Right lobe of liver (tissue), 6 donors: ENCODE measurements at regions not wholly inside any gene's neighbourhood (a gene's known extent, or its start where the extent isn't known, plus 50 kb on each side); places are given as distances from the start of the nearest gene placed in this dataset.

Experiments
- ATAC-seq, 4 donors: fragments of 200-7000 bp; cut with Tn5 transposase; one replicate each; pipeline ENCODE4 v1.9.1; 2020; ENCODE audit warnings: mild to moderate bottlenecking in 4 of 4, moderate library complexity in 4 of 4
- DNase-seq, 3 donors: peaks; one replicate each; pipeline ENCODE4 v3.0.0-alpha.2; 2020
- H3K27ac ChIP-seq, 3 donors: fragments of 200-600 bp; one replicate each; pipeline ENCODE4 v1.8.0; 2022
- H3K27me3 ChIP-seq, 2 donors: fragments of 200-600 bp; one replicate each; pipeline ENCODE4 v1.8.0; 2022
- H3K36me3 ChIP-seq, 4 donors: fragments of 200-600 bp; sonication (generic) in 1 of 4; one replicate each; pipeline versions ENCODE4 v1.5.1 to v1.8.0; 2017 to 2022; ENCODE audit warnings: control low read depth in 1 of 4
- H3K4me1 ChIP-seq, 4 donors: fragments of 200-600 bp; sonication (generic) in 1 of 4; one replicate each; pipeline versions ENCODE4 v1.5.1 to v1.8.0; 2017 to 2022; ENCODE audit warnings: control low read depth in 1 of 4
- H3K4me3 ChIP-seq, 3 donors: fragments of 200-600 bp; one replicate each; pipeline ENCODE4 v1.8.0; 2022
- H3K9me3 ChIP-seq, 4 donors: fragments of 200-600 bp; sonication (generic) in 1 of 4; one replicate each; pipeline versions ENCODE4 v1.5.1 to v1.8.0; 2017 to 2022; ENCODE audit warnings: control low read depth in 1 of 4
- CTCF ChIP-seq, 4 donors: fragments of 200-600 bp in 3 of 4; fragments of 450-650 bp in 1 of 4; IDR thresholded peaks; one replicate each; pipeline versions ENCODE4 v1.5.1 to v1.8.0; 2016 to 2022; ENCODE audit warnings: antibody characterized with exemption in 4 of 4, mild to moderate bottlenecking in 2 of 4
- POLR2A ChIP-seq: fragments of 450-650 bp; IDR thresholded peaks from one replicate; pipeline ENCODE4 v1.6.1; 2017; ENCODE audit warnings: antibody characterized with exemption, mild to moderate bottlenecking
- WGBS: methylation state at CpG from one replicate; pipeline ENCODE4 v1.1.6; 2018; ENCODE audit warnings: low coverage, low lambda C conversion rate; ENCODE audit not compliant: insufficient coverage; ENCODE audit errors: missing lambda C conversion rate; 5-methylcytosine and 5-hydroxymethylcytosine counted together
- intact Hi-C, 2 donors: fragments of 100-400 bp; cut with DNase I; formaldehyde crosslinking; loops; one replicate each; pipeline versions ENCODE4 v1.11.2 to v1.14.1; 2022
- donor health status: DM: no; HTN: yes; CAD: no.
- donor health status: DM: no; HTN: no; CAD: no.
- donor health status: DM: no; HTN: no; CAD: no.
- donor health status: DM: no; HTN: yes; CAD: no.
- donor health status: DM: no; HTN: yes; CAD: no.

- intact Hi-C loops: no loop called here
- Histone ChIP-seq H3K36me3 (no peaks in the 10 kb centered on the region), H3K4me1 (no peaks in the 10 kb centered on the region), H3K27me3 (no peaks in the 10 kb centered on the region), H3K27ac (no peak overlapping the region), H3K9me3 (no peaks in the 10 kb centered on the region), H3K4me3 (no peak overlapping the region)
- WGBS: 54% methylated on average over 1 of the region's 1 CpG
- ATAC-seq (no peak), DNase-seq (no peak)
- no peak for TF ChIP-seq POLR2A
These were observed 1031.5 kb upstream of the CNTNAP5 start for GRCh38 chr2:122993592-122993991.

DNA sequence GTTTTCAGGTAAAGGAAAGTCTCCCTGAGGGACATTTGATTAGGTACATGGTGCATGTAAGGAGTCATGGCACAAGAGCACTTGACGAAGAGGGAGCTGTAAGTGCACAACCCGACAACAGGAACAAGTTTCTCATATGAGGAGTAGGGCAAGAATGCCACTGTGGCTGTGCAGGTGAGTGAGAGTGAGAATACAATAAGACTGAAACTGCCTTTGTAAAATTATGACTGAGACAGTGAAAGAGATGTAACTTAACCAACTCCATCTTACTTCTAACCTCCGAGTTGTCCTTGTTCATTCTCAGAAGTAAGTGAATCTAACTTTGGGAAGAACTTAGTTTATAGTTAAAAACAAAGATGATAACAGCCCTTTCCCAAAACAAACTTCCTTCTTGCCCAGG, 1025.8 kb upstream of the CNTNAP5 start:
- no peak for DNase-seq
- Histone ChIP-seq H3K36me3 (no peaks in the 10 kb centered on the region), H3K9me3 (no peaks in the 10 kb centered on the region), H3K4me1 (no peaks in the 10 kb centered on the region), H3K4me3 (no peak overlapping the region), H3K27ac (no peak overlapping the region), H3K27me3 (no peaks in the 10 kb centered on the region)
- TF ChIP-seq POLR2A (no peak), CTCF (IDR thresholded peaks at IDR 0.05) (no peak)
- intact Hi-C loops: no loop called here
- 60% methylated on average over 3 of the region's 3 CpGs for WGBS
- ATAC-seq: no peak

GRCh38 chr2:122999821-123000220, 1025.3 kb upstream of the CNTNAP5 start:
- ATAC-seq (no peak), DNase-seq (no peak)
- no peak for TF ChIP-seq POLR2A
- no peak for TF ChIP-seq CTCF (IDR thresholded peaks at IDR 0.05)
- Histone ChIP-seq H3K9me3 (no peaks in the 10 kb centered on the region), H3K4me3 (no peak overlapping the region), H3K4me1 (no peaks in the 10 kb centered on the region), H3K27me3 (no peaks in the 10 kb centered on the region), H3K36me3 (no peaks in the 10 kb centered on the region), H3K27ac (no peak overlapping the region)
- intact Hi-C loops: no loop called here
- 64% methylated on average over 9 of the region's 9 CpGs for WGBS

DNA sequence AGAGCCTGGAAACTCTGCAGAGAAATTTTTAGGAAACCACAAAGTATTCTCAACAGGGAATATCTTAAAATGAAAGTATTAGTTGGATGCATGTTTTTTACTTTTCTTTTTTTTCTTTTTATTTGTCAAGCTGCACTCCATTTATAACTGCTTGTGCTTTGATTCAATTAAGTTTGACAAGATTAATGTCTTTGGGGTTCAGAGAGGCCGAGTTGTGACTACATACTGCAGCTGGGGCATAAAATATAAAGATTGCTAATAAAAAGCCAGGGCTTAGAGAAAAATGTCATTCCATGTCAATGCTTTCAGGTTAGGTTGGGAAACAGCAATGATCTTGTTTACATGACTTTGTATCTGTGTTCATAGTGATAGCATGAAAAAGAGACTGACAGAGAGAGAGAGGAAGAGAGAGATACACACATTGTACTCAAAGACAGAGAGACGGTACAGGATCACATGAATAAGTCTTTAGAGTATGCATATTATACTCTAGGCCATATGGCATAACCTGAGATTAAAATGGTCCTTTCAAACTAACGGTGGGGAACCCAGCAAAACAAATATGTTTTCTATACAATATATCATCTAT, 1022.3 kb upstream of the CNTNAP5 start:
- WGBS: 46% methylated on average over 3 of the region's 3 CpGs
- Histone ChIP-seq H3K9me3 (no peaks in the 10 kb centered on the region), H3K4me1 (no peaks in the 10 kb centered on the region), H3K4me3 (no peak overlapping the region), H3K27me3 (no peaks in the 10 kb centered on the region), H3K36me3 (no peaks in the 10 kb centered on the region), H3K27ac (no peak overlapping the region)
- ATAC-seq (no peak), DNase-seq (no peak)
- intact Hi-C loops: no loop called here
- TF ChIP-seq CTCF (IDR thresholded peaks at IDR 0.05): no peak
- no peak for TF ChIP-seq POLR2A

DNA sequence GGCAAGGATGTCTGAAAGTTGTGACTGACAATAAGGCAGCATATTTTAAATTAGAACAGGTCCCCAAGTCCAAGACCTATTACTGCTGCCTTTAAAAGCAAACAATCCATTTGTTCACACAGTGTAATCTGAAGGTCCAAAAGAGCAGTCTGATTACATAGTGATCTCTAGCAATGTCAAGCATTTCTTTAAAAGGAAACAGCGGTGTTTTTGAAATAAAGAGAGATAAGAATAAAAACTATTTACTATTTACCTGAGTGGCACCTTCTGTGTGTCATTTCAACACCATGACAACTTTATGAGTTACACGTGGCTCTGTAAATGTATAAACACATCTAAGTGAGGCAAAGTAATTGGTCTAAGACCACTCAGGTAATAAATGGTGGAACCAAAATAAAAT, 1009.9 kb upstream of the CNTNAP5 start:
- no peak overlapping the region for H3K27ac ChIP-seq
- H3K4me1 ChIP-seq: peaks cover 0 to 5% (median 0%) of the 10 kb centered on the region in 4 donors

More for the DNA sequence above, 1009.9 kb upstream of the CNTNAP5 start:
- Histone ChIP-seq H3K36me3 (no peaks in the 10 kb centered on the region), H3K4me3 (no peak overlapping the region), H3K27me3 (no peaks in the 10 kb centered on the region), H3K9me3 (no peaks in the 10 kb centered on the region)
- no peak for DNase-seq
- WGBS: 7% methylated on average over 2 of the region's 2 CpGs
- intact Hi-C loops: no loop called here
- peak; percentile 38 to 82 (median 74) for ATAC-seq
- TF ChIP-seq POLR2A (no peak), CTCF (IDR thresholded peaks at IDR 0.05) (no peak)
